ENCODE measurements at regions not wholly inside any gene's neighbourhood (a gene's known extent, or its start where the extent isn't known, plus 50 kb on each side); places are given as distances from the start of the nearest gene placed in this dataset.

GRCh38 chr7:156147104-156147503 lies 334.8 kb upstream of the SHH start:
- DNase-seq: no peak

- no peak for DNase-seq
Measured at GRCh38 chr7:156145996-156146395, 333.7 kb upstream of the SHH start.

DNA sequence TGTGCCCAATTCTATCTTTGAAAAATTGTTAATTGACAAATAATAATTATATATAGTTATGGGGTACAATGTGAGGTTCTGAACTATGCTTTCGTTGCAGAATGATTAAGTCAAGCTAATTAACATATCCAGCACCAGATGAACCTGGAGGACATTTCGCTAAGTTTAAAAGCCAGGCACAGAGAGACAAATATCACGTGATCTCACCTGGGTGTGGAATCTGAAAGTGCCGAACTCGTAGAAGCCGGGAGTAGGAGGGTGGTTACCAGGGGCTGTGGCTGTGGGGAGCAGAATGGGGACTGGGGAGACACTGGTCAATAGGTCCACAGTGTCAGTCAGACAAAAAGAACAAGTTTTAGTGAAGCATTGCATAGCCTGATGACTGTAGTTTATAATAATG lies 332.9 kb upstream of the SHH start:
- DNase-seq: no peak

DNA sequence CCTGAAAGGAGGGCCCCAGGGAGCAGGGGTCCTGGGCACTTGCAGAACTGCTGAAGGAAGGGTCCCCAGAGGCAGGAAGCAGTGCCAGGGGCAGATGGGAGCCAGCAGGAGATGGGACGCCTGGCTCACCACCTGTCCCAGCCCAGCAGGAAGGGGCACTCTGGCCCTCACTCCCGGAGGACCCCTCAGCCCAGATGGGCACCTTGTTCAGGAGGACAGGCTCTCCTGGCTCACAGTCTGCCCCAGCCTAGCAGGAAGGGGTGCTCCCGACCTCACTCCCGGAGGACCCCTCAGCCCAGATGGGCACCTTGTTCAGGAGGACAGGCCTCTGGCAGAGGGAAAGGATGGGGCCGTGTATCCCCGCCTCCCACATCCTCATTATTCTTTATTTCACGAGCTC lies 331.4 kb upstream of the SHH start:
- DNase-seq: no peak

- DNase-seq: no peak
Measured at GRCh38 chr7:156143158-156143557, 330.9 kb upstream of the SHH start.

DNA sequence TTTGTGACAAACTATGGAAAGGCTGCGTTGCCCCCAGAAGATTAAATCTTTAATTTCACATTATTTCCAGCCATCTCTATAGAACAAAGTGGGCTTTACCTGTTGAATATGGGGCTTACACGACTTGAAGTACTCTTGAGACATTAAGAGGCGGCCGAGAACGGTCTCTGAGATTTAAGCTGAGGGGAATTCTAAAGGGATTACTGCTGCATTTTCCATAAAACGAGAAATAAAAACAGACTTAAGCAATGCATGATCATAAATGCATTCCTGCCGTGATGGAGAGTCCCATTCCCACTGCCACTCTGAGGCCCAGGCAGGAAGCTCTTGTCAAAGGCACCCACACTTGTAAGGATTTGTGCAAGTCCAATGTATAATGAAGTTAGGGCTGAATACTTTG lies 329.7 kb upstream of the SHH start:
- DNase-seq: no peak

- DNase-seq: no peak
Measured at GRCh38 chr7:156140896-156141295, 328.6 kb upstream of the SHH start.

GRCh38 chr7:156140447-156140846 lies 328.2 kb upstream of the SHH start:
- no peak for DNase-seq

- no peak for DNase-seq
Measured at GRCh38 chr7:156139633-156140032, 327.4 kb upstream of the SHH start.

DNA sequence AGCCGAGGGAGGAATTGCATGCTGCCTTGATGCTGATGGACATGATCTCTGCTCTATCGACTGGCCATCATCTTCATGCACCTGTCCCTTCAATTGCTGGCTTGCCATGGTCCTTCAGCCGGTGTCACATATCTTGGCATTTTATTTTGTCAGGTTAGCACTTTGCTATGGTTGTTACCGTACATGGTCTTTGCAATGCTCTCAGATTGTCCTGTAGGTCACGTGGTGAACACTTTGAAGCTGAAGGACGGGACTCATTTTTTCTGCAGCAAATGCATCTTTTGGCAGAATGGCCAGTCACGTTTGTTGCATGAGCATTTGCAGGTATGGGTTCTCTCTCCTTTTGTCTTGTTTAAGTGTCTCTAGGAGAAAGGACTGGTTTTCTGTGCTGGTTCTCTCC lies 326.8 kb upstream of the SHH start:
- no peak for DNase-seq

DNA sequence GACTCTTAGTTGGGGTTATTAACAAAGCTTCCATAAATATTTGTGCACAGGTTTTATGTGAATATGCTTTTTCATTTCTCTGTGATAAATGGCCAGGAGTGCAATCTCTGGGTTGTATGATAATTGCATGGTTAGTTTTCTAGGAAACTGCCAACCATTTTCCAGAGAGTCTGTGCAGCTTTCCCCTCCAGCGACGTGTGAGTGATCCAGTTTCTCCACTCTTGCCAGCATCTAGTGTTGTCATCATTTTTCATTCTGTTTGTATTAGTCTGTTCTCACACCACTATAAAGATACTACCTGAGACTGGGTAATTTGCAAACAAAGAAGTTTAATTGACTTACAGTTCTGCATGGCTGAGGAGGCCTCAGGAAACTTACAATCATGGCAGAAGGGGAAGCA lies 319.6 kb upstream of the SHH start:
- no peak for DNase-seq

GRCh38 chr7:156129522-156129921 lies 317.3 kb upstream of the SHH start:
- no peak for DNase-seq

DNA sequence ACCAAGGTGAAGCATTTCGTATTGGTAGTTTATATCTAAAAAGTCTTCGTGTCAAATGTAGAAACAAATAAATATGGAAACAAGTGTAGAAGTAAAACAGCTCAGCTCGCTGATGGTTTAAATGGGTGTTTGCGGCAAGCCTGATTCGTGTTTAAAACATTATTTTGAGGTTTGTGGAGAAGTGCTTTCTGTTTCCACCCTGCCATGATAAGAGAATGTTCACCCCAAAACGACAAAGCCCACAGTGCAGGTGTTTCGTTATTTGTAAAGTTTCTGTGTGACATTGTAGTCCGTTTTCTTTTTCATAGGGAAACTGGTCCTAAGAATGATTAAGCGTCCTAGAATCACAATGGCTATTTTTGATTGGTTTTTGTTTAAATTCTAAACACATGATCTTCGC lies 316.2 kb upstream of the SHH start:
- no peak for DNase-seq

DNA sequence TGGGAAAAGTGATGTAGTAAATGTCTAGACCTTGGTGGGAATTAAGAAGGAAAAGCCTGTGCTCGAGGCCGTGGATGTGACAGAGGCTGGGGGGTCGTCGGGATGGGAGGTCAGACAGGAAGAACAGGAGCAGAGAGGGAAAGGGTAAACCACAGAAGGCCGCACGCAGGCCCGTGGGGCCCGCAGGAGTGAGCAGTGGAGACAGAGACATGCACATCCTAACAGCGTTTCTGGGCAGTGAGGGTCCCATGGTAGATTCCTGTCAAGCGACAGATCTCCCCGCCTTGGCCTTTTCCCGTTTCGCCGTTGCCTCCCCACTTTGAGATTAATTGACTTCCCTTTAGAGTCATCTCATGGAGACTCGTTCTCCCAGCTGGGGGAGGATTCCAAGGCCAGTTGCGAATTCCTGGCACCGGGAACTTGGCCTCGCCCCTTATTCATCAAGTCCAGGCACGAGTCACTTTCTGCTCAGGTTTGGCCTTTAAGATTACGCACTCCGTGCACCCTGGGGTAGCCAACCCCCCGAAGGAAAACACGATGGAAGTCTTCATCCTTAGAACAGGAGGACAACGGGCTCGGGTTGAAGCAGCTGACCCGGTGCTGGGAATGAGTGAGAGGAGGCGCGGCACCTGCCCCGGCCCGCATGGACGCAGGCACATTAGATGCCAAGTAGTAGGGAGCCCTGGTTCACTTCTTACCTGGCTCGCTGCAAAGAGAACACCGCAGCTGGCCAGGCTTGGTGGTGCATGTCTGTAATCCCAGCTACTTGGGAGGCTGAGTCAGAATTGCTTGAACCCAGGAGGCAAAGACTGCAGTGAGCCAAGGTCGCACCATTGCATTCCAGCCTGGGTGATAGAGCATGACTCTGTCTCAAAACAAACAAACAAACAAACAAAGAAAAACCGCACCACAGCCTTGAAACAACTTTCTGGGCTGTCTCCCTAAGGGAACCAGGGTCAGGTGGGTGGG lies 315.2 kb upstream of the SHH start:
- no peak for DNase-seq

DNA sequence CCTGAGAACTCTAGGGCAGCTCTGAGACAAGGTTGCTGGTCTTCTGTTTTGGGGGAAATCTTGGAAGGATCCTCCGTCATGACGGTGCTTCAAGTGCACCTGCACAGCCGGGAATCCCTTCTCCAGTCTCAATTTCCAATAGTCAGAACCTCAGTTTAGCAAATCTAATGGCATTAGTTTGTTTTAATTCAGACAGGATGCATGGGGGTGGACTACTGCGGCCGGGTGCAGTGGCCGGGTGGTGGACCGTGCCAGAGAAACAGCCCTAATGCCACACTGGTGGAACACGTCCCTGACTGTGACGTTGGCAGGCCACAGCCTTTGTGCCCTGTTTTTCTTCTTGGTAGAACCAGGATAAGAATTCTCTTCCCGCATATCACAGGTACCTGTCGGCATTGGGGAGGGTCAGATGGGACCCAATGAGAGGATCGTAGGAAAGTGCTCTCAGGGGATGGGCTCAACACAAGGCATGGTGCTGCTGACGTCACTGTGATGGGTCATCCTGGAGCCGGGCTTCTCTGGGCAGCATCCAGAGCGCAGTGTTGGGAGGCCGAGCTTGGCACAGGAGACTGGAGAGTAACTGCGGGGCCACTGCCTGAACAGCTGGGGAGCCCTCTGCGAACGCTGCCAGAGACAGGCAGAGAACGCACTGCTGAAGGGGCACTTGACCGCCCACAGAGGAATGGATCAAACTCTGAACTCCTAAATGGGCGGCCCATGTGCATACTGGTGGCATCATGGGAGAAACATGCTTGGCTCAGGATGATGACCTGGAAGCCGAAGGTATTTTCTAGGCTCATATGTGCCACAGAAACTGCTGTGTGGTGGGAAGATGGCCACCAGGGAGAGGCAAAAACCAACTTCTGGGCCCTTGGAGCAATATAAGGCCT lies 313.8 kb upstream of the SHH start:
- DNase-seq: no peak

- no peak for DNase-seq
Measured at GRCh38 chr7:156124356-156124755, 312.1 kb upstream of the SHH start.

- no peak for DNase-seq
Measured at GRCh38 chr7:156123362-156123761, 311.1 kb upstream of the SHH start.

DNA sequence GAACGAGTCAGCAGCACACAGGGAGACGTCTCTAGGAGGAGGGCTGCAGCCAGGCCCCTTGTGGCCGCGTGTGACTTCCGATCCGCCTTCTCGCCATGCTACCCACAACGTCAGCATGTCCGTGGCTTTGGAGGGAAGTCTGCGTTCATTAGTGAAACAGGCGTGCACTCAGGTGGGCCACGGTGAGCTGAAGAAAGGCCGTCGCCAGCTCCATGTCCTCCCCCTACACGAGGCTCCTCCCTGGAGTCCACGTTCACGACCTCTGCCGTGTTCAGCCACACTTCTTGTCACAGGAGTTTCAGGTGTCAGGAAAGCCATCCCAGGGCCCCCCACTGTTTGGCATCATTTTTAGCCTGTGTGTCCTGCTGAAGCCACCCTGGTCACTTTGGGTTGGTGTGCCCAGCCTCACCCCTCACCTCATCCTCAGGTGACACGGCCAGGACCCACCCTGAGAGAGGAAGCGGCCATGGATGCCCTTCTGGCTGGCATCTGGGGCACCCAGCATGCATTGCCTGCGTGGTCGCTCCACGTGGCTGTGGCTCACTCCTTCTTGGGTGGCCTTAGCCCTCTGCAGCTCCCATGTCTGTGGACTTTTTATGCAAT lies 310.6 kb upstream of the SHH start:
- DNase-seq: no peak

- no peak for DNase-seq
Measured at GRCh38 chr7:156121956-156122355, 309.7 kb upstream of the SHH start.

GRCh38 chr7:156121434-156121833 lies 309.2 kb upstream of the SHH start:
- no peak for DNase-seq

DNA sequence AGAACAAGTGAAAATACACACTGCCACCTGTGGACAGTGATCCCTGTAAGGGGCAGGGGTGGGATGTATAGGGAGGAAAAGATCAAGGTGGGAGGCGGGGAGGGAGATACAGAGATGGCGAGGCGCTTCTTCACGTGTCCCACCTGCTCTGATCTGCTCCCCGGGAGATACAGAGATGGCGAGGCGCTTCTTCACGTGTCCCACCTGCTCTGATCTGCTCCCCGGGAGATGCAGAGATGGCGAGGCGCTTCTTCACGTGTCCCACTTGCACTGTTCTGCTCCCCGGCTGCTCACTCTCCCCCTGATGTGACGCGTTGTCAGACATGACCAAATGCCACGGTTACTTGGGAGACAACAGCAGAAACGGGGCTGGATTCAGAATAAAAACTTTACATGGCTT lies 308.3 kb upstream of the SHH start:
- no peak for DNase-seq

DNA sequence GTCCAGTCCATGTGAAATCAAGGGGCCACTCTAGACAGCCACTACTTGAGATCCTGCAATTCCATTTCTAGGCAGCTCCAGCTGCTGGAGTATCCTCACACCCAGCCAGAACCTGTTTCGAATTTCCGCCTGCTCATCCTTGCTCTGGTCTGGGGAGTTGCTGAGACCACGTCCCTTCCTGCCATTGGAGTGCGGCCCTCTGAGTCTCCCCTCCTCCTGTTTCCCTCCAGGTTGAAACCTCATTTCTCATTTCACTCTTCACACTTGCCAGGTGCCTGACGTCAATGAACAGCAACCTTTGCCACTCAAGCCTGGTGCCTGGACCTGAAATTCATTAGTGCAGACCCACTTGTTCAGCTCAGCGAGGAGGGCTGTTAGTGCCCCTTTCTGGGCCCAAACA lies 307.5 kb upstream of the SHH start:
- DNase-seq: no peak

GRCh38 chr7:156118248-156118645 lies 306.0 kb upstream of the SHH start:
- no peak for DNase-seq

Measured in NCI-H1436 treated with DMSO at 0.1 percent for 48 hours (cell line).